Right lobe of liver (tissue), 4 donors: ENCODE measurements at regions not wholly inside any gene's neighbourhood (a gene's known extent, or its start where the extent isn't known, plus 50 kb on each side); places are given as distances from the start of the nearest gene placed in this dataset.

Experiments used
- POLR2A ChIP-seq: fragments of 450-650 bp; IDR thresholded peaks from one replicate; pipeline ENCODE4 v1.6.1; 2017; ENCODE audit warnings: antibody characterized with exemption, mild to moderate bottlenecking
- TF ChIP-seq, protein P1 (sequence below), 4 donors: fragments of 200-600 bp in 3 of 4; fragments of 450-650 bp in 1 of 4; IDR thresholded peaks; one replicate each; pipeline versions ENCODE4 v1.5.1 to v1.8.0; 2016 to 2022; ENCODE audit warnings: antibody characterized with exemption in 4 of 4, mild to moderate bottlenecking in 2 of 4
- donor health status: DM: no; HTN: no; CAD: no.
- donor health status: DM: no; HTN: no; CAD: no.
- donor health status: DM: no; HTN: yes; CAD: no.

- no peak for TF ChIP-seq POLR2A
- TF ChIP-seq, protein P1, sequence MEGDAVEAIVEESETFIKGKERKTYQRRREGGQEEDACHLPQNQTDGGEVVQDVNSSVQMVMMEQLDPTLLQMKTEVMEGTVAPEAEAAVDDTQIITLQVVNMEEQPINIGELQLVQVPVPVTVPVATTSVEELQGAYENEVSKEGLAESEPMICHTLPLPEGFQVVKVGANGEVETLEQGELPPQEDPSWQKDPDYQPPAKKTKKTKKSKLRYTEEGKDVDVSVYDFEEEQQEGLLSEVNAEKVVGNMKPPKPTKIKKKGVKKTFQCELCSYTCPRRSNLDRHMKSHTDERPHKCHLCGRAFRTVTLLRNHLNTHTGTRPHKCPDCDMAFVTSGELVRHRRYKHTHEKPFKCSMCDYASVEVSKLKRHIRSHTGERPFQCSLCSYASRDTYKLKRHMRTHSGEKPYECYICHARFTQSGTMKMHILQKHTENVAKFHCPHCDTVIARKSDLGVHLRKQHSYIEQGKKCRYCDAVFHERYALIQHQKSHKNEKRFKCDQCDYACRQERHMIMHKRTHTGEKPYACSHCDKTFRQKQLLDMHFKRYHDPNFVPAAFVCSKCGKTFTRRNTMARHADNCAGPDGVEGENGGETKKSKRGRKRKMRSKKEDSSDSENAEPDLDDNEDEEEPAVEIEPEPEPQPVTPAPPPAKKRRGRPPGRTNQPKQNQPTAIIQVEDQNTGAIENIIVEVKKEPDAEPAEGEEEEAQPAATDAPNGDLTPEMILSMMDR (IDR thresholded peaks at IDR 0.05): no peak
Measured at GRCh38 chr3:44033123-44033522, 208.6 kb upstream of the TOPAZ1 start.
